ENCODE measurements at regions not wholly inside any gene's neighbourhood (a gene's known extent, or its start where the extent isn't known, plus 50 kb on each side); places are given as distances from the start of the nearest gene placed in this dataset.

DNA sequence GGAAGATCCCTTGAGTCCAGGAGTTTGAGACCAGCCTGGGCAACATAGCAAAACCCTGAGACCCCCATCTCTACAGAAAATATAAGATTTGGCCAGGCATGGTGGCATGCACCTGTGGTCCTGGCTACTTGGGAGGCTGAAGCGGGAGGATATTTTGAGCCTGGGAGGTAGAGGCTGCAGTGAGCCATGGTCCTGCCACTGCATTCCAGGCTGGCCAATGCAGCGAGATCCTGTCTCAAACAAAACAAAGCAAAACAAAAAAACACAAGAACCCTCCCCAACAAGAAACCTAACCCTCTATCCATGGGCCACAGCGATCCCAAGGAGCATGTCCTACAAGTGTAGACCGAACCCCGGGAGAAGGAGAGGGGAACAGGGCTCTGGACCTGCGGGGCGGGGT is 133.3 kb downstream of the MGAT5B start:
- no peak for FAIRE-seq

- no peak for FAIRE-seq
Measured at GRCh38 chr17:77002103-77003045, 134.2 kb downstream of the MGAT5B start.

DNA sequence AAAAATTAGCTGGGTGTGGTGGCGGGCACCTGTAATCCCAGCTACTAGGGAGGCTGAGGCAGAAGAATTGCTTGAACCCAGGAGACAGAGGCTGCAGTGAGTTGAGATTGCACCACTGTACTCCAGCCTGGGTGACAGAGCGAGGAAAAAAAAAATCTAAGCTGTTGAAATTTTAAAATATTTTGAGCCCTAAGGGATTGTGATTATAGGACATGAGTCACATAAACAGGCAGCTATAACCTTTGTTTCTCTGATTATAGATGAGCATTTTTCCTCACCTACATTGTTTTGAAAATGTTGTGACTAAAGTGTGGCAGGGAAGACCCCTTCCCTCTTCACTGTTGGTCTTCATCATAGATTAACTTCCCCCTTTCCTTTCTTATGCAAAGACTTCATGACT is 135.5 kb downstream of the MGAT5B start:
- no peak for FAIRE-seq

GRCh38 chr17:77006971-77007649 is 133.7 kb upstream of the SEC14L1 start:
- FAIRE-seq, result no peak

GRCh38 chr17:77009877-77010276 is 130.9 kb upstream of the SEC14L1 start:
- FAIRE-seq, result no peak

- no peak for FAIRE-seq
Measured at GRCh38 chr17:77010667-77011066, 130.1 kb upstream of the SEC14L1 start.

GRCh38 chr17:77011173-77012011 is 129.4 kb upstream of the SEC14L1 start:
- FAIRE-seq, result peak; percentile 85

DNA sequence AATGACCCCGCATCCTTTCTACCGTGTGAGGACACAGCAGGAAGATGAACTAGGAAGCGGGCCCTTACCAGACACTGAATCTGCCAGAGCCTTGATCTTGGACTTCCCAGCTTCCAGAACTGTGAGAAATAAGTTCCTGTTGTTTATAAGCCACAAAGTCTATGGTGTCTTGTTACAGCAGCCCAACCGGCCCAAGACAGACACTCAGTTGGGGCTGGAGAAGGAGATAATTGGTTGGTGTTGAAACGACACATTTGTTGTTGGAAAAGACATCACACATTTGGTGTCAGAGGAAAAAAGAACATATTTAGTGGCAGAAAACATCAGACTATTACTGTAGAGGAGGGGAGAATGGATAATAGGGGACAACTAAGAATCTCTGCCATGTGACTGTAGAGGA is 122.3 kb upstream of the SEC14L1 start:
- no peak for FAIRE-seq

- no peak for FAIRE-seq
Measured at GRCh38 chr17:77019893-77020379, 120.8 kb upstream of the SEC14L1 start.

DNA sequence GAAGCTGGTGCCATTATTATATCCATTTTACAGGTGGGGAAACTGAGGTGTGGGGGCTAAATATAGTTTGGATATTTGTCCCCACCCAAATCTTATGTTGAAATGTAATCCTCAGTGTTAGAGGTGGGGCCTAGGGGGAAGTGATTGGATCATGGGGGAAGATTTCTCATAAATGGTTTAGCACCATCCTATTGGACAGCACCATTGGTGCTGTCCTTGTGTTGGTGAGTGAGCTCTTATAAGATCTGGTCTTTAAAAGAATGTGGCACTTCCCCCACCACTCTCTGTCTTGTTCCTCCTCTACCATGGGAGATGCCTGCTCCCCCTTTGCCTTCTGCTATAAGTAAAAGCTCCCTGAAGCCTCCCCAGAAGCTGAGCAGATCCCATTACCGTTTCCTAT is 119.8 kb upstream of the SEC14L1 start:
- no peak for FAIRE-seq

GRCh38 chr17:77022766-77023165 is 118.0 kb upstream of the SEC14L1 start:
- no peak for FAIRE-seq

DNA sequence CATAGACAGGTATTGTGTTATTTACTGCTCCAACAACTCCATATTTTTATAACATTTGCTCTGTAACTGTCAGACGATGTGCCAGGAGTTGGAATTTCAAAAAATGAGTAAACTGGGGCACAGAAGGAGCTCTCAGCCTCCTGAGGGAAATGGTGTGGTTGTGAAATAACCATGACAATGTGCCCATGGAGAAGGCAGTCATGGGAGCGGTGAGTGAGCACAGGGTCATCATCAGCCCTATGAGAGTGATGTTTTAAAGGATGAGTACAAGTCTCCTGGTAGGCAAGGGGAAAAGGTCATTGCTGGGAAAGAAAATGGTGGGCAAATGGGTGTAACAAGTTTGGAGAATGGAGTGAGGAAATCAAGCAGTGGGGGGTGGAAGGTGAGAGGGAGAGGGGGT is 115.0 kb upstream of the SEC14L1 start:
- FAIRE-seq, result no peak

- no peak for FAIRE-seq
Measured at GRCh38 chr17:77027271-77027889, 113.4 kb upstream of the SEC14L1 start.

DNA sequence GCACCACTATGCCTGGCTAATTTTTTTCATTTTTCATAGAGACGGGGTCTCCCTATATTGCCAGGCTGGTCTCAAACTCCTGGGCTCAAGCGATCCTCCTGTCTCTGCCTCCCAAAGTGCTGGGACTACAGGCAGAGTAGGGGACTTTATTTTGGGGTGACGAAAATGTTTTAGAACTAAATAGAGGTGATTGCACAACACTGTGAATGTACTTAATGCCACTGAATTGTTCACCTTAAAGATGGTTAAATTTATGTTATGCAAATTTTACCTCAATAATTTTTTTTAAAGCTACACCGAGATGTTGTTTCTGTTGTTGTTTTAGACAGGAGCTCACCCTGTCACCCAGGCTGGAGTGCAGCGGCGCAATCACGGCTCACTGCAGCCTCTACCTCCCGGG is 111.9 kb upstream of the SEC14L1 start:
- no peak for FAIRE-seq

GRCh38 chr17:77032929-77033328 is 107.8 kb upstream of the SEC14L1 start:
- FAIRE-seq, result no peak

GRCh38 chr17:77033892-77034404 is 106.8 kb upstream of the SEC14L1 start:
- no peak for FAIRE-seq

GRCh38 chr17:77034677-77035424 is 105.9 kb upstream of the SEC14L1 start:
- FAIRE-seq, result no peak

DNA sequence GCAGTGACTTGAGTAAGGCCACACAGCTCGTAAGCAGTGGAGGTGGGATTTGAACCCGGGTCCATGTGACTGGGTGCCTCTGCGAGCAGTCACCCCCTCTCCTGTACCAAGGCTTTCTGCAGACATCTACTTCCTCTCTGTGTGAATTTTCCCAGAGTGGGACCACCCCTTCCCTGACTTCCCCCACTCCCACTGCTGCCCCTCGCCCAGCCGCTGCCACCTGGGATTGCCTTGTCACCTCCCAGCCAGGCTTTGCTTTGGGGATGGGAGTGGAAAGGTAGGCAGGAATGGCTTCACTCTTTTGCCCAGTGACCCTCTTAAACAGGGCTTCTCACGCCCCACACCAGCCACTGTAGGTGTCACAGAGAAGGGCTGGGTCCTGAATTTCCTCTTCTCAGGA is 105.2 kb upstream of the SEC14L1 start:
- no peak for FAIRE-seq

DNA sequence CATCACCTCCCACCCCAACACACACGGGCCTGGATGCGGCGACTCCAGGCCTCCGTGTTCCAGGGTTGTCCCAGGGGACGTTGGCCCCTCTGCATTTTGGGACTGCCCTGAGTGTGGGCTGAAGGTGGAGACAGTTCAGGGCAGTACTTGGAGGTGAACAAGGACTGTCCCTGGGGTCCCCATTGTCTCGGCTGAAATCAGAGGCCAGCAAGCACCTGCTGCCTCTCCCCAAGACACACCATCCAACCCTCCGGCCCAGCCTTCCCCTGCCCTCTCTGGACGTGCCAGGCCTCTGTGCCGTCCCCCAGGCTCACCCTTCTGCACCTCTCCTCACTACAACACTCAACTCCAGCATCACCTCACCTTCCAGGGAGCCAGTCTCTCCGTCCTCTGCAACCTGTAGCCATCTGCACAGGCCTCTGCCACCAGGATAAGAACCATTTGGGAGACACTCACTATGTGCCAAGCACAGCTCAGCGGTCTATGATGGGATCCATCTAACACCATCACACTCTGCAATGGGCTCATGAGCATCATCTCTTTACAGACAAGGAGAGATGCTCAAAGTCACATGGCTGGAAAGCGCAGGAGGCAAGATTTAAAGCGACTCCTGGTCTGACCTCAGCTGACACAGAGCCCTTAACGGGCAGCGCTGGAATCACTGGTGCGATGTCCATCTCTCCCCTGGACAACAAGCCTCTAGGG is 104.5 kb upstream of the SEC14L1 start:
- no peak for FAIRE-seq

- FAIRE-seq, result no peak
Measured at GRCh38 chr17:77036841-77037381, 103.9 kb upstream of the SEC14L1 start.

GRCh38 chr17:77037943-77038342 is 102.8 kb upstream of the SEC14L1 start:
- no peak for FAIRE-seq

Measured in A204.1 (cell line).